Osteocyte (in vitro differentiated cells): ENCODE measurements at regions not wholly inside any gene's neighbourhood (a gene's known extent, or its start where the extent isn't known, plus 50 kb on each side); places are given as distances from the start of the nearest gene placed in this dataset.
A peak's percentile ranks its signal among the peaks of the same experiment; 100 is the strongest.

ENCODE experiments used
- DNase-seq: peaks from one replicate; pipeline ENCODE4 v3.0.0; 2021; ENCODE audit warnings: mixed read lengths; ENCODE audit not compliant: unreplicated experiment; ENCODE audit errors: extremely low spot score
- H3K27ac Mint-ChIP-seq: one replicate; pipeline ENCODE4 v1.8.0; 2021; ENCODE audit warnings: mild to moderate bottlenecking, mixed read lengths; ENCODE audit not compliant: unreplicated experiment
- H3K27me3 Mint-ChIP-seq: one replicate; pipeline ENCODE4 v1.8.0; 2021; ENCODE audit warnings: mixed read lengths; ENCODE audit not compliant: unreplicated experiment
- H3K36me3 Mint-ChIP-seq: one replicate; pipeline ENCODE4 v1.8.0; 2021; ENCODE audit warnings: mixed read lengths; ENCODE audit not compliant: unreplicated experiment
- H3K4me1 Mint-ChIP-seq: one replicate; pipeline ENCODE4 v1.8.0; 2021; ENCODE audit warnings: mixed read lengths; ENCODE audit not compliant: unreplicated experiment
- H3K4me3 Mint-ChIP-seq: one replicate; pipeline ENCODE4 v1.8.0; 2021; ENCODE audit warnings: mild to moderate bottlenecking, moderate library complexity, mixed read lengths; ENCODE audit not compliant: unreplicated experiment
- H3K9me3 Mint-ChIP-seq: one replicate; pipeline ENCODE4 v1.8.0; 2021; ENCODE audit warnings: mixed read lengths; ENCODE audit not compliant: unreplicated experiment
- CTCF ChIP-seq: fragments of 200-600 bp; sonication (generic); IDR thresholded peaks from 2 replicates; pipeline ENCODE4 v1.5.0; 2021; ENCODE audit warnings: antibody characterized with exemption, mild to moderate bottlenecking, moderate library complexity

GRCh38 chr7:17031906-17032551 lies 150.2 kb upstream of the AGR3 start:
- no peak for TF ChIP-seq CTCF
- DNase-seq = no peak
- H3K27me3 Mint-ChIP-seq = no peaks in the 10 kb centered on the region
- no peaks in the 10 kb centered on the region for H3K36me3 Mint-ChIP-seq
- H3K9me3 Mint-ChIP-seq = no peaks in the 10 kb centered on the region
- H3K27ac Mint-ChIP-seq = no peak overlapping the region
- peaks cover 5% of the 10 kb centered on the region for H3K4me1 Mint-ChIP-seq
- no peak overlapping the region for H3K4me3 Mint-ChIP-seq

GRCh38 chr7:17033245-17033644 lies 151.5 kb upstream of the AGR3 start:
- Mint-ChIP-seq H3K36me3 (no peaks in the 10 kb centered on the region), H3K9me3 (no peaks in the 10 kb centered on the region), H3K27me3 (no peaks in the 10 kb centered on the region), H3K4me3 (no peak overlapping the region), H3K4me1 (peaks cover 6% of the 10 kb centered on the region), H3K27ac (no peak overlapping the region)
- no peak for TF ChIP-seq CTCF
- no peak for DNase-seq

GRCh38 chr7:17036584-17036983 lies 154.8 kb upstream of the AGR3 start:
- Mint-ChIP-seq H3K27me3 (no peaks in the 10 kb centered on the region), H3K36me3 (no peaks in the 10 kb centered on the region), H3K9me3 (no peaks in the 10 kb centered on the region), H3K4me1 (peaks cover 36% of the 10 kb centered on the region), H3K4me3 (no peak overlapping the region), H3K27ac (no peak overlapping the region)
- TF ChIP-seq CTCF = no peak
- no peak for DNase-seq

GRCh38 chr7:17037356-17037755 lies 155.6 kb upstream of the AGR3 start:
- H3K36me3 Mint-ChIP-seq = no peaks in the 10 kb centered on the region
- no peak for TF ChIP-seq CTCF
- no peak for DNase-seq
- no peaks in the 10 kb centered on the region for H3K9me3 Mint-ChIP-seq
- H3K4me3 Mint-ChIP-seq = no peak overlapping the region
- no peaks in the 10 kb centered on the region for H3K27me3 Mint-ChIP-seq
- peaks cover 43% of the 10 kb centered on the region for H3K4me1 Mint-ChIP-seq
- H3K27ac Mint-ChIP-seq = no peak overlapping the region

- peaks cover 51% of the 10 kb centered on the region for H3K4me1 Mint-ChIP-seq
- peak overlapping the region; percentile 6 for H3K27ac Mint-ChIP-seq
- TF ChIP-seq CTCF = no peak
- H3K4me3 Mint-ChIP-seq = no peak overlapping the region
- DNase-seq = no peak
- no peaks in the 10 kb centered on the region for H3K27me3 Mint-ChIP-seq
- no peaks in the 10 kb centered on the region for H3K36me3 Mint-ChIP-seq
- no peaks in the 10 kb centered on the region for H3K9me3 Mint-ChIP-seq
These were observed 156.5 kb upstream of the AGR3 start for GRCh38 chr7:17038160-17038782.
